DND-41 (cell line): ENCODE measurements at regions not wholly inside any gene's neighbourhood (a gene's known extent, or its start where the extent isn't known, plus 50 kb on each side); places are given as distances from the start of the nearest gene placed in this dataset.
"Not testable (repeated sequence)": the region's sequence is repeated elsewhere in the genome, so short reads cannot be mapped to it uniquely, and the experiment has no call there.

Experiments used
- EZH2 ChIP-seq: IDR thresholded peaks from 3 replicates; pipeline ENCODE4 v1.6.1; 2012; ENCODE audit warnings: borderline replicate concordance, low read depth, mild to moderate bottlenecking, moderate library complexity, low read length, inconsistent platforms; ENCODE audit not compliant: severe bottlenecking
- TF ChIP-seq, protein P1 (sequence below): IDR thresholded peaks from 2 replicates; pipeline ENCODE4 v1.5.1; 2012; ENCODE audit warnings: borderline replicate concordance, low read length, moderate library complexity, mild to moderate bottlenecking; ENCODE audit not compliant: poor library complexity, severe bottlenecking; ENCODE audit errors: extremely low read depth

DNA sequence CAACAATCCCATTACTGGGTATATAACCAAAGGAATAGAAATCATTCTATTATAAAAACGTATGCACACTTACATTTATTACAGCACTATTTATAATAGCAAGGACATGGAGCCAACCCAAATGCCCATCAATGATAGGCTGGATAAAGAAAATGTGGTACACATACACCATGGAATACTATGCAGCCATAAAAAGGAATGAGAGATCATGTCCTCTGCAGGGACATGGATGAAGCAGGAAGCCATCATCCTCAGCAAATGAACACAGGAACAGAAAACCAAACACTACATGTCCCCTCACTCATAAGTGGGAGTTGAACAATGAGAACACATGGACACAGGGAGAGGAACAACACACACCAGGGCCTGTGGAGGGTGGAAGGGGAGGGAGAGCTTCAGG lies 157.4 kb upstream of the C11orf58 start:
- TF ChIP-seq, protein P1, sequence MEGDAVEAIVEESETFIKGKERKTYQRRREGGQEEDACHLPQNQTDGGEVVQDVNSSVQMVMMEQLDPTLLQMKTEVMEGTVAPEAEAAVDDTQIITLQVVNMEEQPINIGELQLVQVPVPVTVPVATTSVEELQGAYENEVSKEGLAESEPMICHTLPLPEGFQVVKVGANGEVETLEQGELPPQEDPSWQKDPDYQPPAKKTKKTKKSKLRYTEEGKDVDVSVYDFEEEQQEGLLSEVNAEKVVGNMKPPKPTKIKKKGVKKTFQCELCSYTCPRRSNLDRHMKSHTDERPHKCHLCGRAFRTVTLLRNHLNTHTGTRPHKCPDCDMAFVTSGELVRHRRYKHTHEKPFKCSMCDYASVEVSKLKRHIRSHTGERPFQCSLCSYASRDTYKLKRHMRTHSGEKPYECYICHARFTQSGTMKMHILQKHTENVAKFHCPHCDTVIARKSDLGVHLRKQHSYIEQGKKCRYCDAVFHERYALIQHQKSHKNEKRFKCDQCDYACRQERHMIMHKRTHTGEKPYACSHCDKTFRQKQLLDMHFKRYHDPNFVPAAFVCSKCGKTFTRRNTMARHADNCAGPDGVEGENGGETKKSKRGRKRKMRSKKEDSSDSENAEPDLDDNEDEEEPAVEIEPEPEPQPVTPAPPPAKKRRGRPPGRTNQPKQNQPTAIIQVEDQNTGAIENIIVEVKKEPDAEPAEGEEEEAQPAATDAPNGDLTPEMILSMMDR: not testable (repeated sequence)
- not testable (repeated sequence) for TF ChIP-seq EZH2
